OCI-LY7 (cell line): ENCODE measurements at regions not wholly inside any gene's neighbourhood (a gene's known extent, or its start where the extent isn't known, plus 50 kb on each side); places are given as distances from the start of the nearest gene placed in this dataset.

Experiments used
- BruUV-seq: library from RNA; stranded (reverse); fragments of 400-500 nt; replicated peaks from 2 replicates; lab custom pipeline; 2021; lab: Mats Ljungman, UMichigan
- CTCF ChIA-PET: fragments of 300-600 bp; sonication (Branson Sonifier 250); formaldehyde crosslinking; loops from one replicate; lab custom pipeline; 2022; ENCODE audit warnings: antibody characterized with exemption; ENCODE audit not compliant: unreplicated experiment; lab: Charles Lee
- POLR2A ChIA-PET: fragments of 300-600 bp; sonication (Branson Sonifier 250); formaldehyde crosslinking; loops from one replicate; lab custom pipeline; 2022; ENCODE audit warnings: antibody characterized with exemption; lab: Charles Lee
- DNase-seq: peaks from one replicate; pipeline ENCODE4 v3.0.0-alpha.2; 2015; ENCODE audit warnings: low spot score
- H2AFZ ChIP-seq: fragments of 200-600 bp; sonication (generic), shearing (Covaris generic); 2 replicates; pipeline ENCODE4 v1.6.1; 2014; ENCODE audit warnings: mild to moderate bottlenecking, antibody characterized with exemption, low read length, moderate library complexity
- H3K27ac ChIP-seq: fragments of 200-600 bp; sonication (generic); 2 replicates; pipeline ENCODE4 v1.5.1; 2014; ENCODE audit warnings: mixed run types, low read depth, mild to moderate bottlenecking, moderate library complexity, low read length, inconsistent platforms; ENCODE audit not compliant: poor library complexity, severe bottlenecking
- H3K36me3 ChIP-seq: fragments of 200-600 bp; sonication (generic); 2 replicates; pipeline ENCODE4 v1.6.1; 2014; ENCODE audit warnings: mild to moderate bottlenecking, antibody characterized with exemption, low read length, moderate library complexity, mixed read lengths; ENCODE audit not compliant: insufficient read depth
- H3K4me1 ChIP-seq: fragments of 200-600 bp; sonication (generic); 2 replicates; pipeline ENCODE4 v1.5.1; 2014; ENCODE audit warnings: mild to moderate bottlenecking, low read length; ENCODE audit not compliant: insufficient read depth, poor library complexity, severe bottlenecking
- H3K4me2 ChIP-seq: fragments of 200-600 bp; sonication (generic); 2 replicates; pipeline ENCODE4 v1.6.1; 2014; ENCODE audit warnings: mild to moderate bottlenecking, low read length
- H3K4me3 ChIP-seq: fragments of 200-600 bp; sonication (generic); 2 replicates; pipeline ENCODE4 v1.5.1; 2014; ENCODE audit warnings: mild to moderate bottlenecking, low read depth, low read length; ENCODE audit not compliant: poor library complexity, severe bottlenecking
- H3K79me2 ChIP-seq: fragments of 200-600 bp; sonication (generic); 2 replicates; pipeline ENCODE4 v1.6.1; 2016; ENCODE audit warnings: low read depth, mild to moderate bottlenecking, low read length, moderate library complexity, mixed read lengths; ENCODE audit not compliant: insufficient read depth
- H3K9me2 ChIP-seq: fragments of 200-600 bp; sonication (generic); 2 replicates; pipeline ENCODE4 v1.6.1; 2016; ENCODE audit warnings: mild to moderate bottlenecking, low read length, mixed read lengths; ENCODE audit not compliant: insufficient read depth
- H3K9me3 ChIP-seq: fragments of 200-600 bp; sonication (generic); 2 replicates; pipeline ENCODE4 v1.6.1; 2014; ENCODE audit warnings: mild to moderate bottlenecking, mixed run types, low read length, mixed read lengths
- H4K20me1 ChIP-seq: fragments of 200-600 bp; sonication (generic); 2 replicates; pipeline ENCODE4 v1.6.1; 2014; ENCODE audit warnings: mild to moderate bottlenecking, antibody characterized with exemption, low read length, moderate library complexity, mixed read lengths; ENCODE audit not compliant: insufficient read depth
- CTCF ChIP-seq: fragments of 200-600 bp; sonication (generic); conservative IDR thresholded peaks from 2 replicates; pipeline ENCODE4 v1.5.1; 2014; ENCODE audit warnings: mild to moderate bottlenecking, antibody characterized with exemption, low read length, moderate library complexity, mixed read lengths
- EZH2phosphoT487 ChIP-seq: fragments of 200-600 bp; sonication (generic); IDR thresholded peaks from 2 replicates; pipeline ENCODE4 v1.6.1; 2018; ENCODE audit warnings: low read depth, borderline replicate concordance, mild to moderate bottlenecking, mixed run types, antibody characterized with exemption, low read length, moderate library complexity, mixed read lengths
- intact Hi-C: fragments of 100-400 bp; cut with micrococcal nuclease; formaldehyde crosslinking; loops from one replicate; pipeline ENCODE4 v1.10.0; 2022; ENCODE audit not compliant: unreplicated experiment

DNA sequence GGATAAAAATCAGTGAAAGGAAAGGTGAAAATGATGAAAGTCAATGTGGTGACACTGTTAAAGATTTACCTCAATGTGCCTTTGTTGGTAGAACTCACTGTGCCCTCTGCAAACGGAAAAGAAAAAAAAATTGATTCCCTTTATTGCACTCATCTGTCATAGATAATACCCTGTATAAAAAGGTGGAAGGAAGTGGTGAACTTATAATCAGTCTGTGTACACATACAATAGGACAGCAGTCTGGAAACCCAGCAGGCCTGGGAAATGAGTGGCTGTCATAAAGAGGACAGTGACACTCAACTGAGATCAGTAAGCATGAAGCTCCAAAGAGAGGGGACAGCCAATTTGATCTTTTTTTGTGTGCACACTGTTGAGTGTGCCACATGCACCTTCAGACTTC lies 364.7 kb downstream of the NOVA1 start:
- no peaks in the 10 kb centered on the region for H3K36me3 ChIP-seq
- no peaks in the 10 kb centered on the region for H3K9me2 ChIP-seq
- H3K9me3 ChIP-seq = no peaks in the 10 kb centered on the region
- TF ChIP-seq CTCF (no peak), EZH2phosphoT487 (no peak)
- H3K4me2 ChIP-seq = no peak overlapping the region
- no peak overlapping the region for H2AFZ ChIP-seq
- CTCF ChIA-PET = no interaction called here
- H4K20me1 ChIP-seq = no peaks in the 10 kb centered on the region
- intact Hi-C loops = no loop called here
- H3K79me2 ChIP-seq = no peaks in the 10 kb centered on the region
- POLR2A ChIA-PET = no interaction called here
- no peaks in the 10 kb centered on the region for H3K4me1 ChIP-seq
- BruUV-seq = no TSS peak
- no peak overlapping the region for H3K27ac ChIP-seq
- no peak for DNase-seq
- no peak overlapping the region for H3K4me3 ChIP-seq

GRCh38 chr14:26218861-26219260 lies 379.0 kb downstream of the NOVA1 start:
- Histone ChIP-seq H3K27ac (no peak overlapping the region), H2AFZ (no peak overlapping the region), H3K4me1 (no peaks in the 10 kb centered on the region), H3K4me3 (no peak overlapping the region), H3K9me3 (no peaks in the 10 kb centered on the region), H4K20me1 (no peaks in the 10 kb centered on the region), H3K36me3 (no peaks in the 10 kb centered on the region), H3K79me2 (no peaks in the 10 kb centered on the region), H3K9me2 (no peaks in the 10 kb centered on the region), H3K4me2 (no peak overlapping the region)
- ChIA-PET POLR2A (no interaction called here), CTCF (no interaction called here)
- TF ChIP-seq EZH2phosphoT487 (no peak), CTCF (no peak)
- intact Hi-C loops = no loop called here
- DNase-seq = no peak
- BruUV-seq = no TSS peak

DNA sequence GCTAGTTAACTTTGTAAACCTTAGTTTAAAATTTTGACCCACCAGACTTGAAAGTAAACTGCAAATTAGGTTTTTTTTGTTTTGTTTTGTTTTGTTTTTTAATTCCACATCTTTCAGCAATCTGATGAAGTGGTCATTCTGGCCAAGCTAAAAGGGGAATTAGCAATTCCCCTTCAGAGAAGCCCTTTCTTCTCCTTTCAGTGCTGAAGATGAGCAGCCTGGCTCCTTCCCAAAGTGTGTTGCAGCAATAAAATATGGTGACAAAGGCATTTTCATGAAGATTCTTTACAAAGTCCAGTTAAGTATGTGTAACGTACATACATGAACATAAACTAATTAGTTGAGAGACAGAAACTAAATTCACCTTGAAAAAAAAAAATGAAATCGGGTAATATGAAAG lies 380.1 kb downstream of the NOVA1 start:
- ChIA-PET POLR2A (interaction anchor here (0.6 kb wide), 1 partner anchor 59 kb away, joined by 3 read pairs; no protein-coding TSS in a partner anchor), CTCF (no interaction called here)
- Histone ChIP-seq H3K4me2 (no peak overlapping the region), H3K4me3 (no peak overlapping the region), H4K20me1 (no peaks in the 10 kb centered on the region), H3K9me3 (no peaks in the 10 kb centered on the region), H2AFZ (no peak overlapping the region), H3K9me2 (no peaks in the 10 kb centered on the region), H3K36me3 (no peaks in the 10 kb centered on the region), H3K27ac (no peak overlapping the region), H3K79me2 (no peaks in the 10 kb centered on the region), H3K4me1 (no peaks in the 10 kb centered on the region)
- no TSS peak for BruUV-seq
- DNase-seq = no peak
- no peak for TF ChIP-seq CTCF
- no peak for TF ChIP-seq EZH2phosphoT487
- intact Hi-C loops = no loop called here
